ENCODE measurements at regions not wholly inside any gene's neighbourhood (a gene's known extent, or its start where the extent isn't known, plus 50 kb on each side); places are given as distances from the start of the nearest gene placed in this dataset.
A peak's percentile ranks its signal among the peaks of the same experiment; 100 is the strongest.

DNA sequence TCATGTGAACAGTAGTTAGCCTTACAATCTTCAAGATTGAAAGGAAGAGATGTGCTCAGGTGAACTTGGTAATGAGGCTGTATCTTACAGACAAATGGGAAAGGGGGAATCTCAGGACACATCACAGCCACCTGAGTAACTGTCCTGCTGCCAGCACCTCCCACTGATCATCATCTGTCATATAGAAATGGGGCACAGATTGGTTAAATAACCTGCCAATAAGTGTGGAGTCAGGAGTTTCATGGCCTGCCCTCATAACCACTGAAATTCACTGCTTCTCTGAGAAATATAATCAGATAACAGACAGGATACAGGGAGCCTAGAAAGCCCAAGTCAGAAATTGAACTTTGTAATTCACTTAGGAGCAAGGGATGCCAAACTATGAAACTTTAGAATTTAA is 64.9 kb upstream of the TAS2R16 start:
- H3K27me3 ChIP-seq (ENCODE audit: low read depth, low read length), result no peaks in the 10 kb centered on the region
- no peak overlapping the region for H2AFZ ChIP-seq (ENCODE audit: low read depth, low read length)
- no peak for TF ChIP-seq EZH2phosphoT487 (IDR thresholded peaks at IDR 0.05; ENCODE audit: low read depth)
- TF ChIP-seq, protein P1, sequence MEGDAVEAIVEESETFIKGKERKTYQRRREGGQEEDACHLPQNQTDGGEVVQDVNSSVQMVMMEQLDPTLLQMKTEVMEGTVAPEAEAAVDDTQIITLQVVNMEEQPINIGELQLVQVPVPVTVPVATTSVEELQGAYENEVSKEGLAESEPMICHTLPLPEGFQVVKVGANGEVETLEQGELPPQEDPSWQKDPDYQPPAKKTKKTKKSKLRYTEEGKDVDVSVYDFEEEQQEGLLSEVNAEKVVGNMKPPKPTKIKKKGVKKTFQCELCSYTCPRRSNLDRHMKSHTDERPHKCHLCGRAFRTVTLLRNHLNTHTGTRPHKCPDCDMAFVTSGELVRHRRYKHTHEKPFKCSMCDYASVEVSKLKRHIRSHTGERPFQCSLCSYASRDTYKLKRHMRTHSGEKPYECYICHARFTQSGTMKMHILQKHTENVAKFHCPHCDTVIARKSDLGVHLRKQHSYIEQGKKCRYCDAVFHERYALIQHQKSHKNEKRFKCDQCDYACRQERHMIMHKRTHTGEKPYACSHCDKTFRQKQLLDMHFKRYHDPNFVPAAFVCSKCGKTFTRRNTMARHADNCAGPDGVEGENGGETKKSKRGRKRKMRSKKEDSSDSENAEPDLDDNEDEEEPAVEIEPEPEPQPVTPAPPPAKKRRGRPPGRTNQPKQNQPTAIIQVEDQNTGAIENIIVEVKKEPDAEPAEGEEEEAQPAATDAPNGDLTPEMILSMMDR (IDR thresholded peaks at IDR 0.05; ENCODE audit: low read depth, low read length), result no peak
- H3K4me2 ChIP-seq (ENCODE audit: low read length), result no peak overlapping the region
- H3K36me3 ChIP-seq (replicated peaks; ENCODE audit: low read depth, low read length), result no peaks in the 10 kb centered on the region
- no peak overlapping the region for H3K27ac ChIP-seq (ENCODE audit: low read length)
- H3K9ac ChIP-seq (ENCODE audit: low read length), result no peak overlapping the region
- H3K9me3 ChIP-seq (ENCODE audit: insufficient read depth, low read length), result no peaks in the 10 kb centered on the region
- no peak overlapping the region for H3K4me3 ChIP-seq (ENCODE audit: low read length)
- H4K20me1 ChIP-seq (ENCODE audit: insufficient read depth, low read length), result no peaks in the 10 kb centered on the region
- no peaks in the 10 kb centered on the region for H3K79me2 ChIP-seq (ENCODE audit: low read length)
- peaks cover 3% of the 10 kb centered on the region for H3K4me1 ChIP-seq (ENCODE audit: low read length)

DNA sequence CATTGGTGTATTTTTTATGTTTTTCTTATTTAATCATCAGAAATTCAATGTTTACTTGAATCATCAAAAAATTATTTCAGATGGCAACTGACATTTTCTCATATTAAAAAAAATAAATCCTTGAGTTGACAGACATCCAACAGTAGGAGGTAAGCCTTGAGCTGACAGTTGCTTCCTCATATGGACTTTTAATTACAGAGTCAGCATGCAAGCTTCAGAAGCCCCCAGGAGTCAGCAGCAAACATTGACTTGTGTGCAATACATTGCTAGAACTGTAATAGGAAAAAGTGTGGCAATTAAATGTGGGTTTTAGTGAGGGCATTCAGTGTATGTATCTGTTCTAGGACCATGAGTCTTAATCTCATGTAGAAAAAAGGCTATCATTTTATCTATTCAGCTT is 62.4 kb upstream of the TAS2R16 start:
- Histone ChIP-seq H3K27ac (ENCODE audit: low read length) (no peak overlapping the region), H3K36me3 (replicated peaks; ENCODE audit: low read depth, low read length) (peaks cover 3% of the 10 kb centered on the region), H3K9me3 (ENCODE audit: insufficient read depth, low read length) (no peaks in the 10 kb centered on the region), H3K4me3 (ENCODE audit: low read length) (no peak overlapping the region), H3K4me1 (ENCODE audit: low read length) (peaks cover 22% of the 10 kb centered on the region), H3K4me2 (ENCODE audit: low read length) (no peak overlapping the region), H4K20me1 (ENCODE audit: insufficient read depth, low read length) (no peaks in the 10 kb centered on the region), H2AFZ (ENCODE audit: low read depth, low read length) (no peak overlapping the region), H3K27me3 (ENCODE audit: low read depth, low read length) (no peaks in the 10 kb centered on the region), H3K79me2 (ENCODE audit: low read length) (no peaks in the 10 kb centered on the region), H3K9ac (ENCODE audit: low read length) (no peak overlapping the region)
- TF ChIP-seq, protein P1 (IDR thresholded peaks at IDR 0.05; ENCODE audit: low read depth, low read length), result no peak
- TF ChIP-seq EZH2phosphoT487 (IDR thresholded peaks at IDR 0.05; ENCODE audit: low read depth), result no peak

DNA sequence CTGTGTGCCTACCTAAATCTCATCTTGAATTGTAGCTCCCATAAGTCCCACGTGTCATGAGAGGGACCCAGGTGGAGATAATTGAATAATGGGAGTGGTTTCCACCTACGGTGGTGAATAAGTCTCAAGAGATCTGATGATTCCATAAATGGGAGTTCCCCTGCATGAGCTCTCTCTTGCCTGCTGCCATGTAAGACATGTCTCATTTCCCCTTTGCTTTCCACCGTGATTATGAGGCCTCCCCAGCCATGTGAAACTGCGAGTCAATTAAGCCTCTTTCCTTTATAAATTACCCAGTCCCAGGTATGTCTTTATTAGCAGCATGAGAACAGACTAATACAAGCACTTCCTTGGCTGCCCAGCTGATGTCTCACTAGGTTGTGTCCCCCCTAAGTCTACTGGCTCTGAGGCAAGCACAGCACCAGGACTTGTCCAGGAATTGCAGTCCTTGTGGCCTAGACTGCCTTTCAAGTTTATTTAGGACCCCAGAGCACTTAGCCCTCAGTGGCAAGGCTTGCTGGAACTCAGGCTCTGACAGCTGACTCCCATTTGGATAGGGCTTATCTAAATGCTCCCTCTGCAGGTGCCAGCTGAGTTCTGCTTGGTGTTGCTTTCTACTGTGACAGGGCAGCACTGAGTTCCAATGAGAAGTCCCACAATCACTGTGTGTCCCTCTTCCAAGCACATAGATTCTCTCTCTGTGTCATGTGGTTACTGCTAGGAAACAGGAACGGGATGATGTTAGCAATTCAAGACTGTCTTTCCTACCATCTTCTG is 59.0 kb upstream of the TAS2R16 start:
- Histone ChIP-seq H3K4me1 (ENCODE audit: low read length) (peaks cover 22% of the 10 kb centered on the region), H3K36me3 (replicated peaks; ENCODE audit: low read depth, low read length) (peaks cover 3% of the 10 kb centered on the region), H3K79me2 (ENCODE audit: low read length) (no peaks in the 10 kb centered on the region), H3K9ac (ENCODE audit: low read length) (peak overlapping the region; percentile 52; the same call in 1 of the 2 replicates), H3K27me3 (ENCODE audit: low read depth, low read length) (no peaks in the 10 kb centered on the region), H3K4me2 (ENCODE audit: low read length) (peak overlapping the region; percentile 79), H3K4me3 (ENCODE audit: low read length) (peak overlapping the region; percentile 55), H3K27ac (ENCODE audit: low read length) (peak overlapping the region; percentile 87), H4K20me1 (ENCODE audit: insufficient read depth, low read length) (no peaks in the 10 kb centered on the region), H3K9me3 (ENCODE audit: insufficient read depth, low read length) (peaks cover 7% of the 10 kb centered on the region; the same call in 1 of the 2 replicates), H2AFZ (ENCODE audit: low read depth, low read length) (no peak overlapping the region)
- TF ChIP-seq, protein P1 (IDR thresholded peaks at IDR 0.05; ENCODE audit: low read depth, low read length), result peak; percentile 39
- TF ChIP-seq EZH2phosphoT487 (IDR thresholded peaks at IDR 0.05; ENCODE audit: low read depth), result no peak

DNA sequence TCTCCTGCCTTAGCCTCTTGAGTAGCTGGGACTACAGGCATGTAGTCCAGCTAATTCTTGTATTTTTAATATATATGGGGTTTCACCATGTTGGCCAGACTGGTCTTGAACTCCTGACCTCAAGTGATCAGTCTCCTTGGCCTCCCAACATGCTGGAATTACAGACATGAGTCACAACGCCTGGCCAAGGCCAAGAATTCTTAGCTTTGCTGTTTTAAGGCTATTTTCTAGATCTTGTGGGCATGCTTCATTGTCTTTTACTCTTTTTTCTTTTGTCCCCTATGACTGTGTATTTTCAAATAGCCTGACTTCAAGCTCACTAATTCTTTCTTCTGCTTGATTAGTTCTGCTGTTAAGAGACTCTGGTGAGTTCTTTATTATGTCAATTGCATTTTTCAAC is 56.4 kb upstream of the TAS2R16 start:
- Histone ChIP-seq H4K20me1 (ENCODE audit: insufficient read depth, low read length) (no peaks in the 10 kb centered on the region), H3K36me3 (replicated peaks; ENCODE audit: low read depth, low read length) (peaks cover 3% of the 10 kb centered on the region), H3K9me3 (ENCODE audit: insufficient read depth, low read length) (peaks cover 16% of the 10 kb centered on the region; the same call in 1 of the 2 replicates), H3K27me3 (ENCODE audit: low read depth, low read length) (no peaks in the 10 kb centered on the region), H3K4me1 (ENCODE audit: low read length) (peaks cover 22% of the 10 kb centered on the region), H3K4me2 (ENCODE audit: low read length) (no peak overlapping the region), H3K4me3 (ENCODE audit: low read length) (no peak overlapping the region), H3K9ac (ENCODE audit: low read length) (no peak overlapping the region), H3K79me2 (ENCODE audit: low read length) (no peaks in the 10 kb centered on the region), H2AFZ (ENCODE audit: low read depth, low read length) (no peak overlapping the region), H3K27ac (ENCODE audit: low read length) (no peak overlapping the region)
- TF ChIP-seq, protein P1 (IDR thresholded peaks at IDR 0.05; ENCODE audit: low read depth, low read length), result no peak
- no peak for TF ChIP-seq EZH2phosphoT487 (IDR thresholded peaks at IDR 0.05; ENCODE audit: low read depth)
